GM12891 (cell line): ENCODE measurements at regions not wholly inside any gene's neighbourhood (a gene's known extent, or its start where the extent isn't known, plus 50 kb on each side); places are given as distances from the start of the nearest gene placed in this dataset.

Source experiments
- DNase-seq: peaks from one replicate; pipeline ENCODE4 v3.0.0; 2011; ENCODE audit warnings: low spot score; ENCODE audit not compliant: insufficient read length
- FAIRE-seq: peaks from 2 replicates; lab custom pipeline; 2011; peaks lifted over from hg19 to GRCh38; lab: Jason Lieb, UNC
- PAX5 ChIP-seq: IDR thresholded peaks from 2 replicates; pipeline ENCODE4 v1.6.1; 2011; ENCODE audit warnings: low read length, moderate library complexity, mild to moderate bottlenecking; ENCODE audit not compliant: insufficient read depth, severe bottlenecking
- POLR2A ChIP-seq: IDR thresholded peaks from 2 replicates; pipeline ENCODE4 v1.6.1; 2011; ENCODE audit warnings: low read depth, low read length, control low read depth
- POLR2AphosphoS5 ChIP-seq: IDR thresholded peaks from 2 replicates; pipeline ENCODE4 v1.6.1; 2011; ENCODE audit warnings: low read depth, low read length, control low read depth
- POU2F2 ChIP-seq: IDR thresholded peaks from 2 replicates; pipeline ENCODE4 v1.6.1; 2011; ENCODE audit warnings: low read depth, mild to moderate bottlenecking, control low read depth, low read length, moderate library complexity
- SPI1 ChIP-seq: IDR thresholded peaks from 2 replicates; pipeline ENCODE4 v1.6.1; 2011; ENCODE audit warnings: low read depth, low read length, control low read depth
- TAF1 ChIP-seq: IDR thresholded peaks from 2 replicates; pipeline ENCODE4 v1.6.1; 2011; ENCODE audit warnings: low read depth, low read length, control low read depth

GRCh38 chr15:93271871-93272270 lies 182.9 kb upstream of the RGMA start:
- TF ChIP-seq TAF1: no peak
- TF ChIP-seq PAX5: no peak
- no peak for TF ChIP-seq POLR2A
- TF ChIP-seq SPI1: no peak
- TF ChIP-seq POU2F2: no peak
- TF ChIP-seq POLR2AphosphoS5: no peak
- FAIRE-seq: no peak
- DNase-seq: no peak

GRCh38 chr15:93270937-93271467 lies 182.0 kb upstream of the RGMA start:
- TF ChIP-seq PAX5: no peak
- TF ChIP-seq TAF1: no peak
- no peak for TF ChIP-seq POLR2AphosphoS5
- no peak for TF ChIP-seq POLR2A
- TF ChIP-seq POU2F2: no peak
- TF ChIP-seq SPI1: no peak
- no peak for FAIRE-seq
- DNase-seq: no peak

- no peak for FAIRE-seq
- no peak for DNase-seq
- TF ChIP-seq POLR2AphosphoS5: no peak
- no peak for TF ChIP-seq PAX5
- TF ChIP-seq POLR2A: no peak
- no peak for TF ChIP-seq TAF1
- TF ChIP-seq POU2F2: no peak
Measured at GRCh38 chr15:93268066-93268465, 179.1 kb upstream of the RGMA start.

GRCh38 chr15:93266291-93266690 lies 177.3 kb upstream of the RGMA start:
- DNase-seq: no peak
- no peak for TF ChIP-seq PAX5
- no peak for TF ChIP-seq POU2F2
- TF ChIP-seq POLR2AphosphoS5: no peak
- no peak for TF ChIP-seq TAF1
- no peak for TF ChIP-seq POLR2A
- no peak for TF ChIP-seq SPI1
- FAIRE-seq: no peak

GRCh38 chr15:93265111-93265556 lies 176.1 kb upstream of the RGMA start:
- no peak for DNase-seq
- TF ChIP-seq POLR2AphosphoS5: no peak
- TF ChIP-seq TAF1: no peak
- no peak for TF ChIP-seq POU2F2
- no peak for TF ChIP-seq POLR2A
- TF ChIP-seq PAX5: no peak
- TF ChIP-seq SPI1: no peak
- no peak for FAIRE-seq

- FAIRE-seq (no peak), DNase-seq (no peak)
- TF ChIP-seq SPI1 (no peak), POLR2A (no peak), PAX5 (no peak), POU2F2 (no peak), TAF1 (no peak), POLR2AphosphoS5 (no peak)
Measured at GRCh38 chr15:93261845-93262244, 172.8 kb upstream of the RGMA start.

- no peak for FAIRE-seq
- TF ChIP-seq PAX5: no peak
- DNase-seq: no peak
Measured at GRCh38 chr15:93257920-93258319, 168.9 kb upstream of the RGMA start.

GRCh38 chr15:93253681-93254080 lies 164.7 kb upstream of the RGMA start:
- DNase-seq (no peak), FAIRE-seq (no peak)
- TF ChIP-seq TAF1 (no peak), POLR2A (no peak), POU2F2 (no peak), POLR2AphosphoS5 (no peak), SPI1 (no peak), PAX5 (no peak)

GRCh38 chr15:93252780-93253179 lies 163.8 kb upstream of the RGMA start:
- DNase-seq (no peak), FAIRE-seq (no peak)
- TF ChIP-seq PAX5 (no peak), POLR2AphosphoS5 (no peak), POLR2A (no peak), SPI1 (no peak), TAF1 (no peak), POU2F2 (no peak)

GRCh38 chr15:93250950-93251349 lies 161.9 kb upstream of the RGMA start:
- no peak for TF ChIP-seq SPI1
- no peak for TF ChIP-seq POLR2A
- TF ChIP-seq POLR2AphosphoS5: no peak
- no peak for TF ChIP-seq POU2F2
- no peak for TF ChIP-seq TAF1
- TF ChIP-seq PAX5: no peak
- DNase-seq (no peak), FAIRE-seq (no peak)

- TF ChIP-seq POLR2A: no peak
- TF ChIP-seq TAF1: no peak
- TF ChIP-seq PAX5: no peak
- TF ChIP-seq POLR2AphosphoS5: no peak
- no peak for TF ChIP-seq POU2F2
- TF ChIP-seq SPI1: no peak
- FAIRE-seq: no peak
Measured at GRCh38 chr15:93250209-93250608, 161.2 kb upstream of the RGMA start.

More at GRCh38 chr15:93250209-93250608, 161.2 kb upstream of the RGMA start:
- no peak for DNase-seq
